ENCODE measurements at regions not wholly inside any gene's neighbourhood (a gene's known extent, or its start where the extent isn't known, plus 50 kb on each side); places are given as distances from the start of the nearest gene placed in this dataset.

GRCh38 chr22:47713941-47714340 lies 951.5 kb downstream of the TBC1D22A start:
- Histone ChIP-seq H3K36me3 (ENCODE audit: control insufficient read depth, low read length) (no peaks in the 10 kb centered on the region), H3K4me1 (ENCODE audit: control insufficient read depth, low read length) (no peaks in the 10 kb centered on the region), H3K4me3 (ENCODE audit: low read length) (no peak overlapping the region), H3K27me3 (ENCODE audit: control insufficient read depth, low read length) (no peaks in the 10 kb centered on the region), H3K79me2 (ENCODE audit: control insufficient read depth, low read length) (no peaks in the 10 kb centered on the region), H4K20me1 (ENCODE audit: control insufficient read depth, insufficient read depth, low read depth, low read length) (no peaks in the 10 kb centered on the region), H3F3A (ENCODE audit: control insufficient read depth, insufficient read depth) (no peaks in the 10 kb centered on the region), H3K4me2 (ENCODE audit: low read length) (no peak overlapping the region), H3K9me3 (ENCODE audit: control insufficient read depth, insufficient read depth, low read length) (no peaks in the 10 kb centered on the region), H3K27ac (ENCODE audit: low read depth, low read length) (no peak overlapping the region), H3K9me2 (replicated peaks; ENCODE audit: control insufficient read depth, low read length) (no peaks in the 10 kb centered on the region)
- no peak for TF ChIP-seq CTCF (IDR thresholded peaks at IDR 0.05; ENCODE audit: low read depth, low read length, poor library complexity, severe bottlenecking)
- TF ChIP-seq EZH2phosphoT487 (IDR thresholded peaks at IDR 0.05; ENCODE audit: borderline replicate concordance, low read length): no peak

- TF ChIP-seq CTCF (IDR thresholded peaks at IDR 0.05; ENCODE audit: low read depth, low read length, poor library complexity, severe bottlenecking) (no peak), EZH2phosphoT487 (IDR thresholded peaks at IDR 0.05; ENCODE audit: borderline replicate concordance, low read length) (no peak)
- H3K9me3 ChIP-seq (ENCODE audit: control insufficient read depth, insufficient read depth, low read length): no peaks in the 10 kb centered on the region
- H3K27ac ChIP-seq (ENCODE audit: low read depth, low read length): no peak overlapping the region
- no peak overlapping the region for H3K4me2 ChIP-seq (ENCODE audit: low read length)
- H4K20me1 ChIP-seq (ENCODE audit: control insufficient read depth, insufficient read depth, low read depth, low read length): no peaks in the 10 kb centered on the region
- H3K36me3 ChIP-seq (ENCODE audit: control insufficient read depth, low read length): no peaks in the 10 kb centered on the region
- H3K4me3 ChIP-seq (ENCODE audit: low read length): no peak overlapping the region
- no peaks in the 10 kb centered on the region for H3F3A ChIP-seq (ENCODE audit: control insufficient read depth, insufficient read depth)
- H3K9me2 ChIP-seq (replicated peaks; ENCODE audit: control insufficient read depth, low read length): no peaks in the 10 kb centered on the region
- no peaks in the 10 kb centered on the region for H3K27me3 ChIP-seq (ENCODE audit: control insufficient read depth, low read length)
- H3K4me1 ChIP-seq (ENCODE audit: control insufficient read depth, low read length): no peaks in the 10 kb centered on the region
- no peaks in the 10 kb centered on the region for H3K79me2 ChIP-seq (ENCODE audit: control insufficient read depth, low read length)
These were observed 947.7 kb downstream of the TBC1D22A start for GRCh38 chr22:47710135-47710534.

GRCh38 chr22:47705350-47705749 lies 942.9 kb downstream of the TBC1D22A start:
- Histone ChIP-seq H4K20me1 (ENCODE audit: control insufficient read depth, insufficient read depth, low read depth, low read length) (no peaks in the 10 kb centered on the region), H3K4me2 (ENCODE audit: low read length) (no peak overlapping the region), H3K27me3 (ENCODE audit: control insufficient read depth, low read length) (peaks cover 4% of the 10 kb centered on the region; the same call in 1 of the 2 replicates), H3K4me3 (ENCODE audit: low read length) (no peak overlapping the region), H3K9me3 (ENCODE audit: control insufficient read depth, insufficient read depth, low read length) (no peaks in the 10 kb centered on the region), H3K4me1 (ENCODE audit: control insufficient read depth, low read length) (no peaks in the 10 kb centered on the region), H3K9me2 (replicated peaks; ENCODE audit: control insufficient read depth, low read length) (no peaks in the 10 kb centered on the region), H3K79me2 (ENCODE audit: control insufficient read depth, low read length) (no peaks in the 10 kb centered on the region), H3K36me3 (ENCODE audit: control insufficient read depth, low read length) (no peaks in the 10 kb centered on the region), H3K27ac (ENCODE audit: low read depth, low read length) (no peak overlapping the region), H3F3A (ENCODE audit: control insufficient read depth, insufficient read depth) (no peaks in the 10 kb centered on the region)
- TF ChIP-seq CTCF (IDR thresholded peaks at IDR 0.05; ENCODE audit: low read depth, low read length, poor library complexity, severe bottlenecking): no peak
- no peak for TF ChIP-seq EZH2phosphoT487 (IDR thresholded peaks at IDR 0.05; ENCODE audit: borderline replicate concordance, low read length)

GRCh38 chr22:47698906-47699305 lies 936.5 kb downstream of the TBC1D22A start:
- Histone ChIP-seq H3K36me3 (ENCODE audit: control insufficient read depth, low read length) (no peaks in the 10 kb centered on the region), H4K20me1 (ENCODE audit: control insufficient read depth, insufficient read depth, low read depth, low read length) (no peaks in the 10 kb centered on the region), H3K27ac (ENCODE audit: low read depth, low read length) (no peak overlapping the region), H3K9me2 (replicated peaks; ENCODE audit: control insufficient read depth, low read length) (no peaks in the 10 kb centered on the region), H3K27me3 (ENCODE audit: control insufficient read depth, low read length) (peaks cover 7% of the 10 kb centered on the region), H3K4me1 (ENCODE audit: control insufficient read depth, low read length) (no peaks in the 10 kb centered on the region), H3K9me3 (ENCODE audit: control insufficient read depth, insufficient read depth, low read length) (no peaks in the 10 kb centered on the region), H3K4me3 (ENCODE audit: low read length) (no peak overlapping the region), H3F3A (ENCODE audit: control insufficient read depth, insufficient read depth) (no peaks in the 10 kb centered on the region), H3K79me2 (ENCODE audit: control insufficient read depth, low read length) (no peaks in the 10 kb centered on the region), H3K4me2 (ENCODE audit: low read length) (no peak overlapping the region)
- no peak for TF ChIP-seq EZH2phosphoT487 (IDR thresholded peaks at IDR 0.05; ENCODE audit: borderline replicate concordance, low read length)
- no peak for TF ChIP-seq CTCF (IDR thresholded peaks at IDR 0.05; ENCODE audit: low read depth, low read length, poor library complexity, severe bottlenecking)
